ENCODE measurements at regions not wholly inside any gene's neighbourhood (a gene's known extent, or its start where the extent isn't known, plus 50 kb on each side); places are given as distances from the start of the nearest gene placed in this dataset.
"Not testable (repeated sequence)": the region's sequence is repeated elsewhere in the genome, so short reads cannot be mapped to it uniquely, and the experiment has no call there.

DNA sequence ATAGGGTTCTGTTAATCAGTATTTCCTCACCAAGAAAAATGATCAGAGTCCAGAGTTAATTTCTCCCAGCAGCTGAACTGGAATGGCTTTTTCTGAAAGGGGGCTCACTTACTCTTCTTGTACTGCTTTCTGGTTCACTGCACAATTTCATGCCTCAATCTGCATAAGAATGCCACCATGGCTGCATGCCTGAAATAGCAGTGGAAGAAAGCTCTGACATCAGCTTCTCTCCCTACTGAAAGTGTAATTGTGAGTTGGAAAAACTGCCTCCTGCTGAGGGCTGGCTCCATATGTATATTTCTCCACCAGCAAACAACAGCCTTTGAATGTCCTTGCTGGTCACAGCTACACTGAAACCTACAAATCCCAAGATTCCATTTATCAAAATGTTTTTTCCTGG lies 1027.2 kb upstream of the GJE1 start:
- no peak for DNase-seq

DNA sequence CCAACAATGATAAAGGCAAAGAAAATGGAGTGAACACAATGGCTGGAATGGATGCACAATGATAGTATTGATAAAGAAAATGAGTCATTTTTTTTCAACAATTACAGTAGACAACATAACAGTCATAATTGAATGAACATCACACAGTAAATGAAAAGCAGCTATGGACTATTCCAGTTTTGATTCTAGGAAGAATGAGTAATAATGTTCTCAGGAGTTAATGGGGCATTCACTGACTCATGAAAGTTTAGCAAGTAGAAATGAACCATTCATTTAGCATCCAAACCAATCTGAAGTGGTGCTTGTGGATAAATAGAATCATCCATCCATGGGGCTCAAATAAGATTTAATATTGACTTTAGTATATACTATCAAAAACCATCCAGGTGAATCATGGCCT lies 1029.5 kb upstream of the GJE1 start:
- DNase-seq, result no peak

DNA sequence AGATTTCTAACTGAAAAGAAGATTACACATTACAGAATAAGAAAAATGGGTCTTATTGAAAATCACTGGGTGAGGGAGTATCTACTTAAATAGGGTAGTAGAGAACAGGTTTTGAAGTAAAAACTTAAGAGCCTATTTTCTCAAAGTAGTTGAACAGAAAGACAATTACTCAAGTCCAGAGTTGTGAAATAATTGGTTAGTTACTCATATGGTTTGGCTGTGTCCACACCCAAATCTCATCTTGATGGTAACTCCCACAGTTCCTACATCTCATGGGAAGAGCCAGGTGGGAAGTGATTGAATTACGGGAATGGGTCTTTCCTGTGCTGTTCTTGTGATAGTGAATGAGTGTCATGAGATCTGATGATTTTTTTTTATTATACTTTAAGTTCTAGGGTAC lies 1035.3 kb upstream of the GJE1 start:
- DNase-seq, result no peak

DNA sequence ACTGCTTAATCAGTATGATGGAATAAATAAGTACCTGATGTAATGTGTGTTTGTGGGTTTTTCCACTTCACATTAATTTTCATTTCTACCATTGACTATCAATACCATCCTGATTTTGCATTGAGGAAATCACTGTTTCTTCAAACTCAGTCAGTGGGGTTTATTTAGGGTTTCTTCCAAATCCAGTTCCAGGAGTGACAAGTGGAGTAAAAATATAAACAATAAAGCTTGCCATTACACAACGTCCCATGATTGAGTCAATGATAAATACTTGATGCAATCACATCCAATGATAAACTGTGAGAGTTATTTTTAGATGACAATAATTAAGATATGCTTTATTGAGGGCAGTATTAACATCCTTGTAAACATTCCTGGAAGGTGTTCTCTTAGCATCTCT lies 1037.4 kb upstream of the GJE1 start:
- DNase-seq, result no peak

DNA sequence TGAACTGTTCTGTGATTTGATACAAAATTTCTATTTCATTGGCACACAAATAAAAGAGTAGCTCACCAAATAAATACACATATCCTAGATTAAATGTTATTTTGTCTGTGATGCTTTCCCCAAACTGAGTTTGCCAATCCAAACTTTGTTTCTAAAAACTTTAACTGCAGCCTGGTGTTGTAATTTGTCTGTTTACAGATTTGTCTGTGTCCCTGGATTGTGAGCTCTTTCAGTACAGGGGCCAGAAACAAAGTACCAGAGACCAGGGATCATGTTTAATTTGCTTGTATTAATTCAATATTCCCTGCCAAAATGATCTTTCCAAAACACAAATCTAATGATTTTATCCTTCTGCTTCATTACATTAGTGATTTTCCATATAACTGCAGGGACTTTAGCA lies 1044.6 kb upstream of the GJE1 start:
- DNase-seq, result no peak

DNA sequence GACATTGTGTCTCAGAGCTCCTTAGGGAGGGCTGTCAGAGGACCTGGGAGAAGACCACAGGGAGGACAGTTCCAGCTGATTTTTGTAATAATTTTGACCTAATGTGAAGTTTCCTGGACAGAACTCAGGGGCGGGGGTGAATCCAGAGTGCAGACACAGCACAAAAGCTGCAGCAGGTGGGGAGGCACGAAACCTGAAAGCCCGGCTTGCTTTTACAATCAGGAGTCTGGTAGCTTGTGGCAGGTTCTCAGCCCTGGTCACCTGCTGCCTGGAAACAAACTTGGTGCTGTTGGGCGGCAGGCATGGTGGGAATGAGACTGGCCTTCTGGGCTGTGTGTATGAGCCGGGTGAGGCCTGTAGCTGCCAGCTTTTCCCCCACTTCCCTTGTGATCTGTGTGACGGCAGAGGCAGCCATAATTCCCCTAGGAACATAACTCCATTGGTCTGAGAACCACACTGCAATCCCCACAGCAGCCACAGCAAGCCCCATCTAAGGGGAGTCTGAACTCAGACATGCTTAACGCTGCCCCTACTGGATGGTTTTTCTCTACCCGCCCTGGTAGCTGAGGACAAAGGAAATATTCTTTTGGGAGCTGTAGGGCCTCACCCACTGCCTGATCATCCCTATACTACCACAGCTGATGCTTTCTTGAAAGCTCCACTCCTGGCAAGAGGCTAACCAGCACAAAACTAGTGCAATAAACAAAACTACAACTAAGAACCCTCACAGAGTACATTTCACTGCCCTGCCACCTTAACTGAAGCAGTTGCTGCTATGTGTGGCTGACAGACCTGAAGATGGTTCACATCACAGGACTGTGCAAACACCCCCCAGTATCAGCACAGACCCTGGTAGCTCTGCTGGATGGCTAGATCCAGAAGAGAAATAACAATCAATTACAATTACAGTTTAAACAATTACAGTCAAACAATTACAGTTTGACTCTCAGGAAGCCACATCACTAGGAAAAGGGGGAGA lies 1055.1 kb upstream of the GJE1 start:
- DNase-seq, result no peak

DNA sequence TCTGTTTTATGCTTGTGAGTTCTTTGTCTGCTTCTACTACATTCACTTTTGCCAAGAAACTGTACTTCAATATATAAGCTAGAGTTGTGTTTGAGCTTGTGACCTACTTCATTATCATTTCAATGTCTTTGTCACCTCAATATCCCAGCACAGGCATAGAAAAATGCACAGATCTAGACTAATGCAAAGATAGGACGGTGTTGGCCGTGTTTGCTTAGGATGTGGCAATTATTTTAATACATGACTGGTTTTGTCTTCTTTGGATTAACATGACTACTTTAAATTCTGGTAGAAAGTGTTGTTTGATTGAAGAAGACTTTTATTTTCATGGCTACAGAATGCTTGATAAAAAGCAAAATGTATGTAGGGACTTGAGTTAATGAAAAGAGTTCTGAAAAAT lies 1075.0 kb upstream of the GJE1 start:
- no peak for DNase-seq

DNA sequence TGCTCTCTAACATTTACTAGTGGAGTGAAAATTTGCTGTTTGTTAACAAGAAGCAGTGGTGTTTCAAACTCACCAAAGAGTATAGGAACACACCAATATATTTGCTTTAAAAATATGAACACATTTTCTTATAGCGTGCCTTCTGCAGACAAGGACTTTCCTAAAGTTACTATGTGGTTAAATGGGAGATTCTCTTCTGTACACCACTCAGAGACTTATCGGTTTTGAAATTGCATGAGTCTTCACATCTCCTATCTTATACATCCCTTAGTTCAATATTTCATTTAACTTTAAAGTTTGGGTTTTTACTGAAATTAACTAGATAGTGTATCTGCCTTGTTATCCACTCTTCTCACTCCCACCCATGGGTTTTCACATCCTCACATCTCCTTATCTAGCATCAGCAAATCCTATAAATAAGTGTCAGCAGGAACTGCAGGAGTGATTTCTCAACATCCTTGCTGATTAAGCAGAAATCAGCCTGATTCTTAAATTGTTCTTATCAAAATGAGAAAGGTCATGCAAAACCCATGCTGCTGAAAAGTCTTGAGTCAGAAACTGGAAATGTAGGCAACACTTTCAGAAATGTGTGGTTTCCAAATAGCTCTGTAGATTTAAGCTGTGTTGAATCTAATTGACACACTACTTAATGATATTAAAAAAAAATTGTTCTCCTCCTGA lies 1075.6 kb upstream of the GJE1 start:
- DNase-seq, result no peak

DNA sequence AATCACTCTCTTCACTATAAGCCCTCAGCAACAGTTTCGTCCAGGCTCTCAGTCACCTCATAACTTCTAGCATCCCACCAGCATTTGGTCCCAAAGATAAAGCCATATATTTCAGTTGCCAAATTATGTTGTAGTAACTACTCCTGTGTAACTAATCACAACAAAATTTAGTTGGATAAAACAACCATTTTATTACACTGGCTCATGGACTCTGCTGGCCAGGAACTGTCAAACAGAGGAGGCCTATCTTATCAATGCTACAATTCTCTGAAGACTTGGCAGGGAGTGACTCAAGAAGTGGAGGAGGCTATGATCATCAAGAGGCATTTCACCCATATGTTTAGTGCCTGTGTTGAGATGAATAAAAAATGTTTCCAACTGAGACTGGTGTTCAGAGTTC lies 1082.3 kb upstream of the GJE1 start:
- DNase-seq, result no peak

DNA sequence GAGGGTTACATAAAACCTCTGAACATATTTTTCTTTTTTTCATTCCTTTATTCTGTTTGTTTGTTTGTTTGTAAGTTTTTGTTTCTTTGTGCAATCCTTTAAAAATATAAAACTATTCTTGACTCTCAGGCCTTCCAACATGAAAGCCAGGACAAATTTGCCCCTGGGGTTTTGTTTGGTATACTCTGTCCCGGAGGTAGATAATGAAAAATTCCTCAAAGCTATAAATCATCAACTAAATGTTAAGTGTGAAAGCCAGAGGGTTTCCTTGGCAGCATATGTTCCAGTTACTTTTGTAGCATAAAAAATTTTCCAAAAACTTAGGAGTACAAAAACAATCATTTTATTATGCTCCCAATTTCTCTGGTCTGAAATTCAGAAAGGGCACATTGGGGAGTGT lies 1084.3 kb upstream of the GJE1 start:
- DNase-seq, result no peak

DNA sequence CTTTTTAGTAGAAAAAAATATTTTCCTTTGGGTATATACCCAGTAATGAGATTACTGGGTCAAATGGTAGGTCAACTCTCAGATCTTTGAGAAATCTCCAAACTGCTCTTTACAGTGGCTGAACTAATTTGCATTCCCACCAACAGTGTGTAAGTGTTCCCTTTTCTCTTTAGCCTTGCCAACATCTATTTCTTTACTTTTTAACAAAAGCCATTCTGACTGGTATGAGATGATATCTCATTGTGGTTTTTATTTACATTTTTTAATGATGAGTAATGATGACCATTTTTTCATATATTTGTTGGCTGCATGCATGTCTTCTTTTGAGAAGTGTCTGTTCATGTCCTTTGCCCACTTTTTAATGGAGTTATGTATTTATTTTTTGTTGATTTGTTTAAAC lies 1086.2 kb upstream of the GJE1 start:
- not testable (repeated sequence) for DNase-seq

DNA sequence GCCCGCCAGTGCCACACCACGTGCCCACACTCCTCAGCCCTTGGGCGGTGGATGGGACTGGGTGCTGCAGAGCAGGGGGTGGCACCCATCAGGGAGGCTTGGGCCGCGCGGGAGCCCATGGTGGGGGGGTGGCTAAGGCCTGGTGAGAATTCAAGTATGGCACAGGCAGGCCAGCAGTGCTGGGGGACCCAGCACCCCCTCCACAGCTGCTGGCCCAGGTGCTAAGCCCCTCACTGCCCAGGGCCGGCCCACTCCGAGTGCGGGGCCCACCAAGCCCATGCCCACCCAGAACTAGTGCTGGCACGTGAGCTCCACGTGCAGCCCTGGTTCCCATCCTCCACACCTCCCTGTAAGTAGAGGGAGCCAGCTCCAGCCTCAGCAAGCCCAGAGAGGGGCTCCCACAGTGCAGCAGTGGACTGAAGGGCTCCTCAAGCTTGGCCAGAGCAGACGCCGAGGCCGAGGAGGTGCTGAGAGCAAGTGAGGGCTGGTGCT lies 1091.1 kb upstream of the GJE1 start:
- no peak for DNase-seq

DNA sequence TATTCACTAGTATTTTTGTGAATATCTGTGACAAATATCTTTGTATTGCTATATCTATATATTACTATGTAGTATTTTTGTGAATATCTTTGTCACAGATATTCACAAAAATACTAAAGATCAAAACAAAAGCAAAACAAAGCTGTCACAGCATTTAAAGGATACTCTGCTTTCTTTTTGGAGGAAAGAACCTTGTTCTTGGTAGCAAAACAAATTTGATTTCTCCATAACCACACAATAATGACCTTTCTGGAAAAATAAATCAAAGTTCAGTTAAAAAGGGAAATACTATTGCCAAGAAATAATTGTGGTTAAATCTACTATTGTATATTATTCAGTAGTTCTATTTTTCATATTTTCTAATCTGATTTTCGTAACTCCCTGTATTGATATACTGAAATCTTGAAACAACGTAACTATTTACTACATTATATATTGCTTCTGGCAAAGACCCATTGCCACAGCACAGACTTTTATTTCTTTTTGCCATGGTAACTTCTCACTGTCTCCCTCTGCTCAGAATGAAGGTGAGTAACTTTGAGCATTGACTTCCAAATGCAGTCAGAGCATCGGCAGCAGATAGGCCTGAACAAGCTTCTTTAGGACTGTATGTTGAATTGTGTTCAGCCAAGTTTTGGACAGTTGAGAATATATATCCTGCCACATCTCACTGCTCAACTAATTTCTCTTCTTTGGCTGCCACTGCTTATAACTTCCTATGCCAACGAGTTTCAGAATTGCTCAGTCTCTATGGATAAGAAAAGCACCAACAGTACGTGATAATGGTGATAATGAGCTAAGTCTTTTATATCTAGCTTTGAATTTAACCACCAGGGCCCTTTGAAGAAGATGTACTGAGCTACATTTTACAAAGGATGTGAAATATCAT lies 1097.2 kb upstream of the GJE1 start:
- no peak for DNase-seq

DNA sequence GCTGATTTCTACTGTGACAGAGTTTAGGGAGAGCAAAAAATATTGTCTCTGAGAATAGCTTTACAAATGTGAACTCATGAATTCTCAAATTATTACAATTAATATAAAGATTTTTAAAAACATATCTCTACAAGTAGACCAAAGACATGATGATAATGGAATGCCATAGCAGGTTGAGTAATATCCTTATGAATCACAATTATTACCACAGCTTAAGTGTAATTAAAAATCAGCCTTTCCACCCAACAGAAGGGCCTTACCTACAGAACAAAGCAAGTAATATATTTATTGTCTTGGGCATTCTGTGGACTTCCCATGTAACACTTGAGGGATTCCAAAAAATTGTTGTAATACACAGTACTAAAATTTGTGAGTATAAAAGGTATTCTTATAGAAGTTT lies 1099.6 kb upstream of the GJE1 start:
- no peak for DNase-seq

DNA sequence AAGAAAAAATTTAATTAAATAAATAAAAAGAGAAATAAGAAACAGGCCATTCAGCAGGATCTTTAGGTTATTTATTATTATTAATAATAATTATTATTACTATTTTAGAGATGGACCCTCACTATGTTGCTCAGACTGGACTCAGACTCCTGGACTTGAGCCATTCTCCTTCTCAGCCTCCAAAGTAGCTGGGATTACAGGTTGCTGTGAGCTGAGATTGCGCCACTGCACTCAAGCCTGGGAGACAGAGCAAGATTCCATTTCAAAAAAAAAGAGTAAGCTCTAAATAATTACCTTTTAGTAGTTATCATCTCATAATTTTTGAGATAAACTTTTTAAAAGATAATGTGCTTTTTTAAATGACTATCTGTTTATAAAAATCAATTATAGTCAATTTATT lies 1102.8 kb upstream of the GJE1 start:
- no peak for DNase-seq

DNA sequence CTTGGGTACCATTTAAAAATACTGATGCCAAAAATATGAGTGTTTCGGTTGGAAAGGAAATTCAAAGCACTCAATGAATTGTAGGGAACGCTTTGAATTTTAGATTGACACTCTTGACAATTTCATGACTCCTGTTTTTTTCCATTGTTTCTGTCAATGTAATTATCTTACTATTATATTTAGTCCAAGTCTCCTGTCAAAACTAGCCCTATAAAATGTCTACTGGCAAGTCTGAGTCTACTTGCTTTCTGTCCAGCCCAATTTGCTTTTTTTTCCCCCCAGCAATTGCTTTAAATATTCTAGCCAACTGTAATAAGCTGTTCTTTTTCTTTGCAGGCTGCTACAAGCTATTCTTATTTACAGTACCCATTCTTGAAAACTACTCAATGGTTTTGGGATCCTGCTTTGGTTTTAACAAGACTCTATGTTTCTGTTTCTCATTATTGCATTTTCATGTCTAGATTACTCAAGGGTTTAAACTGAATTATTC lies 1103.9 kb upstream of the GJE1 start:
- DNase-seq, result no peak

DNA sequence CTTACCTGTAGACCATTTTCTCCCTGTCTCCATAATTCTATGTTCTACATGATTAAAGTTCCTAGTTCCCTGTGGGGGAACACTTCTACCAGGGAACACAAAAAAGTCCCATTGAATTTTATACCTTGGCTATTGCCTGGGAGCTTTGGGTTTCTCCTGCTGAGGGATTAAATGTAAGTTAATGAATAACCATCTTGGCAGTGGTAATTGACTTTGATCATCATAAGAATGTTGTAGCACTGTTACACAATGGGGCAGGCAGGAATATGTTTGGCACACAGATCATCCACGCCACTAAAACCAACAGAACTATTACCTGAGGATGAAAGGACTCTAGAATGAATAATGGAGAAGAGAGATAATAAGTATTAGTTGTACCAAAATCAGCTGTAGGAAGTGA lies 1106.2 kb upstream of the GJE1 start:
- DNase-seq, result no peak

DNA sequence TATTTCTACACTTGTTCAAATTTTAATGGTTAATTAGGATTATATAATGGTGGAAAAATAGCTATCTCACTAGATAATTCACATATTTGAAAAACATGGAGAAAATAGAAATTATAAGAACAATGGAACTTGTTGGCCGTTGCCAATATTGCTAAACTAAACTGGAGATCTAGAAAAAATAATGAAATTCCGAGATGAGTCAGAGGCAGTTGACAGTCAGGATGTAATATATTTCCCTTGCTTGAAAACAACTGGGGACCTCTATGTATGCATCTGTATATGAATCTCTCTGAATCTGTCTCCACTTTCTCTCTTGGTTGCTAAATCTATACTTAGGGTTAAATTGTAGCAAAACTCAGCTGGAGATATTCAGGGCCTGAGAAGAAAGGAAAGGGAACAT lies 1108.2 kb upstream of the GJE1 start:
- DNase-seq, result no peak

DNA sequence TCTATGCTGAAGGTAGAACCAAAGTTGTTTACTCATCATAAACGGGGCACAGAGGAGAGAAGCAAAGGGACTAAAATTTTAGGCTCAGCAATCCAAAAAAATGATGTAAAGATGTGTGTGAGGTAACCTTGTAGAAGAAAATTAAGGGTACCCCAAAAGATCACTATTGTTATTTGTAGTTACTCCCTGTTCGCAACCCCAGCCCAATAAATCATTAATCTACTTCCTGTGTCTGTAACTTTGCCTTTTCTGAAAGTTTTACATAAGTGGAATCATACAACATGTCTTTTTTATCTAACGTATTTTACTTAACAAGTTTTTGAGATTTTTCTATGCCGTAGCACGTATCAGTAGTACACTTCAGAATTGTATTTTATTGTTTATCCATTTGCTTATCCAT lies 1114.8 kb upstream of the GJE1 start:
- DNase-seq, result no peak

DNA sequence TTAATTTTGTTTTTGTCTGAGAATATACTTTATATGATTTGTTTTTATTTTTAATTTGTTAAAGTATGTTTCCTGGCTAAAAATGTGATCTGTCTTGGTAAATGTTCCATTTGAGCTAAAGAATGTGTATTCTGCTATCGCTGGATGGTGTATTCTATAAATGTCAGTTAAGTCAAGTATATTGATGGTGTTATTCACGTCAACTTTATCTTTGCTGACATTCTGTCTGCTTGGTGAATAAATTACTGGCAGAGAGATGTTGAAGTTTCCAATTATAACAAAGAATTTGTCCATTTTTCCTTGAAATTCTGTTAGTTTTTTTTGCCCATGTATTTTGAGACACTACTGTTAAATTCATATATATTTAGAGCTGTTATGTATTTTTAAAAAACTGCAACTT lies 1131.8 kb upstream of the GJE1 start:
- DNase-seq, result no peak

DNA sequence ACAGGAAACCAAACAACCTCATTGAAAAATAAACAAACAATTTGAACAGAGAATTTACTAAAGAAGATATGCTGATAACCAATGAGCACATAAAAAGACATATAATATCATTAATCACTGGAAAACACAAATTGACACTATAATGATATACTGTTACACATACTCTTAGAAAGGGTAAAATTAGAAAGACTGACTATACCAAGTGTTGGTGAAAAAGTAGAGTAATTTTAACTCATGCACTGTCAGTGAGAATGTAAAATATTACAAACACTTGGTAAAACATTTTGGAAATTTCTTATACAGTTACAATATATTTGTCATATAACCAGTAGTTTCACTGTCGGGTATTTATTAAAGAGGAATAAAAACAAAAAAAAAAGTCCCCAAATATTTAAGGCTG lies 1139.2 kb upstream of the GJE1 start:
- no peak for DNase-seq

DNA sequence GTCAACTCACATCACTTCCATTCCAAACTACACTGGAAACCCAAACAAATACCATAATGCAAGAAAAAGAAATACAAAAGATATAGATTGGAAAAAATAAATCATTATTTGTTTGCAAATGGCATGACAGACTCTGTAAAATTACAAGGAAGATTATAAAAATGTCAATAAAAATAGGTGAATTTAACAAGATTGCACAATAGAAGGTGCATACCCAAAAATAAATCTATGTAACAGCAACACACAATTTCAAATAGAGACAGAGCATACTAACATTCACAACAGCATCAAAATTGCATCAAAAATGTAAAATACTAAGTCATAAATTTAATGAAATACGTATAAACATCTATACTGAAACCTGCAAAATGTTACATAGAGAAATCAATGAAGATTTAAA lies 1140.0 kb upstream of the GJE1 start:
- no peak for DNase-seq
